Neuronal stem cell (in vitro differentiated cells): ENCODE measurements at regions not wholly inside any gene's neighbourhood (a gene's known extent, or its start where the extent isn't known, plus 50 kb on each side); places are given as distances from the start of the nearest gene placed in this dataset.

Experiments used
- DNase-seq: peaks from one replicate; pipeline ENCODE4 v3.0.0-alpha.2; 2013; ENCODE audit warnings: low spot score
- H2AFZ ChIP-seq: one replicate; pipeline ENCODE4 v1.6.1; 2013; ENCODE audit warnings: mild to moderate bottlenecking, low read length, inconsistent platforms
- H2AK5ac ChIP-seq: 2 replicates; pipeline ENCODE4 v1.6.1; 2013; ENCODE audit warnings: low read depth, mild to moderate bottlenecking, inconsistent platforms, low read length, moderate library complexity, mixed read lengths
- H2BK120ac ChIP-seq: 2 replicates; pipeline ENCODE4 v1.6.1; 2013; ENCODE audit warnings: low read depth, mild to moderate bottlenecking, inconsistent platforms, low read length, moderate library complexity, mixed read lengths
- H2BK12ac ChIP-seq: one replicate; pipeline ENCODE4 v1.6.1; 2013; ENCODE audit warnings: low read length, inconsistent platforms
- H2BK15ac ChIP-seq: 2 replicates; pipeline ENCODE4 v1.6.1; 2013; ENCODE audit warnings: mild to moderate bottlenecking, low read length, inconsistent platforms, mixed read lengths
- H2BK5ac ChIP-seq: one replicate; pipeline ENCODE4 v1.6.1; 2013; ENCODE audit warnings: inconsistent platforms, mild to moderate bottlenecking, low read length, moderate library complexity
- H3K14ac ChIP-seq: one replicate; pipeline ENCODE4 v1.6.1; 2013; ENCODE audit warnings: low read length, inconsistent platforms
- H3K18ac ChIP-seq: 2 replicates; pipeline ENCODE4 v1.6.1; 2013; ENCODE audit warnings: low read length, inconsistent platforms
- H3K23ac ChIP-seq: 2 replicates; pipeline ENCODE4 v1.6.1; 2013; ENCODE audit warnings: low read depth, mild to moderate bottlenecking, mixed read lengths, low read length, inconsistent platforms; ENCODE audit not compliant: poor library complexity
- H3K27ac ChIP-seq: replicated peaks from 3 replicates; pipeline ENCODE4 v1.5.1; 2013; ENCODE audit warnings: low read length, inconsistent platforms
- H3K27me3 ChIP-seq, 3 experiments: 2 replicates each; pipeline ENCODE4 v1.6.1; 2013; ENCODE audit warnings: low read length in 3 of 3, mild to moderate bottlenecking in 2 of 3, inconsistent platforms in 1 of 3, low read depth in 1 of 3, mixed read lengths in 1 of 3, moderate library complexity in 1 of 3; ENCODE audit not compliant: control insufficient read depth in 3 of 3, insufficient read depth in 3 of 3
- H3K36me3 ChIP-seq, 2 donors: replicated peaks in 1 of 2; 2 replicates each; pipeline ENCODE4 v1.6.1; 2013; ENCODE audit warnings: low read length in 2 of 2; ENCODE audit not compliant: control insufficient read depth in 2 of 2, insufficient read depth in 2 of 2
- H3K4ac ChIP-seq: 2 replicates; pipeline ENCODE4 v1.6.1; 2013; ENCODE audit warnings: inconsistent platforms, mild to moderate bottlenecking, low read length, moderate library complexity
- H3K4me1 ChIP-seq, 2 donors: 1 replicate in 1 of 2; 2 replicates in 1 of 2; pipeline ENCODE4 v1.6.1; 2013; ENCODE audit warnings: low read length in 2 of 2, low read depth in 1 of 2; ENCODE audit not compliant: control insufficient read depth in 2 of 2, insufficient read depth in 1 of 2
- H3K4me2 ChIP-seq: one replicate; pipeline ENCODE4 v1.6.1; 2013; ENCODE audit warnings: mild to moderate bottlenecking, low read length, inconsistent platforms; ENCODE audit not compliant: insufficient read depth, poor library complexity, severe bottlenecking
- H3K4me3 ChIP-seq, 2 donors: 2 replicates each; pipeline ENCODE4 v1.5.1; 2013; ENCODE audit warnings: low read length in 2 of 2, mild to moderate bottlenecking in 2 of 2, inconsistent platforms in 1 of 2, moderate library complexity in 1 of 2
- H3K79me1 ChIP-seq: one replicate; pipeline ENCODE4 v1.6.1; 2013; ENCODE audit warnings: low read depth, mild to moderate bottlenecking, inconsistent platforms, low read length, moderate library complexity
- H3K9ac ChIP-seq: one replicate; pipeline ENCODE4 v1.6.1; 2013; ENCODE audit warnings: mild to moderate bottlenecking, low read depth, low read length, inconsistent platforms; ENCODE audit not compliant: poor library complexity
- H3K9me3 ChIP-seq, 2 donors: replicated peaks in 1 of 2; 2 replicates each; pipeline versions ENCODE3 to v1.6.1; 2013; ENCODE audit warnings: low read length in 2 of 2, mild to moderate bottlenecking in 2 of 2, inconsistent platforms in 1 of 2, low read depth in 1 of 2, mixed read lengths in 1 of 2, moderate library complexity in 1 of 2; ENCODE audit not compliant: control insufficient read depth in 2 of 2, insufficient read depth in 1 of 2
- H4K8ac ChIP-seq: one replicate; pipeline ENCODE4 v1.6.1; 2013; ENCODE audit warnings: low read depth, mild to moderate bottlenecking, inconsistent platforms, low read length, moderate library complexity
- H4K91ac ChIP-seq: one replicate; pipeline ENCODE4 v1.6.1; 2013; ENCODE audit warnings: low read length, low read depth, mild to moderate bottlenecking, inconsistent platforms; ENCODE audit not compliant: poor library complexity
- WGBS, 2 donors: extraction: QIAGEN DNeasy Blood & Tissue Kit; methylation state at CpG; one replicate each; pipeline ENCODE4 v1.1.7; 2013; ENCODE audit warnings: missing lambda C conversion rate in 2 of 2, mixed read lengths in 1 of 2; ENCODE audit not compliant: insufficient read length in 2 of 2, insufficient replicate concordance in 1 of 2; ENCODE audit errors: extremely low coverage in 2 of 2; 5-methylcytosine and 5-hydroxymethylcytosine counted together

- no peak overlapping the region for H3K14ac ChIP-seq
Observed at GRCh38 chr2:225282858-225283710, 116.4 kb upstream of the NYAP2 start.

GRCh38 chr2:225276207-225276606, 123.3 kb upstream of the NYAP2 start:
- no peak overlapping the region for H2BK15ac ChIP-seq
- no peak overlapping the region for H2BK12ac ChIP-seq
- H3K18ac ChIP-seq: no peak overlapping the region
- H3K27ac ChIP-seq: no peak overlapping the region
- no peak overlapping the region for H4K91ac ChIP-seq
- H3K36me3 ChIP-seq: no peaks in the 10 kb centered on the region
- H4K8ac ChIP-seq: no peak overlapping the region
- H3K27me3 ChIP-seq: no peaks in the 10 kb centered on the region
- H2BK120ac ChIP-seq: no peak overlapping the region
- H3K4ac ChIP-seq: no peak overlapping the region
- H3K9me3 ChIP-seq: no peaks in the 10 kb centered on the region
- no peak overlapping the region for H3K14ac ChIP-seq
- no peaks in the 10 kb centered on the region for H3K79me1 ChIP-seq
- H3K4me2 ChIP-seq: no peak overlapping the region
- no peak overlapping the region for H2AFZ ChIP-seq
- no peak overlapping the region for H3K4me3 ChIP-seq
- DNase-seq: no peak
- H2BK5ac ChIP-seq: no peak overlapping the region
- H2AK5ac ChIP-seq: no peak overlapping the region
- WGBS, 2 donors: no CpG with 5 or more reads among the region's 3 CpGs
- H3K23ac ChIP-seq: no peak overlapping the region
- no peak overlapping the region for H3K9ac ChIP-seq
- H3K4me1 ChIP-seq: no peaks in the 10 kb centered on the region

More at GRCh38 chr2:225282858-225283710, 116.4 kb upstream of the NYAP2 start:
- Histone ChIP-seq H3K18ac (no peak overlapping the region), H2BK120ac (no peak overlapping the region), H3K4me2 (no peak overlapping the region), H2AFZ (no peak overlapping the region), H3K4me3 (no peak overlapping the region), H2BK5ac (no peak overlapping the region), H3K36me3 (no peaks in the 10 kb centered on the region), H2AK5ac (no peak overlapping the region), H3K79me1 (no peaks in the 10 kb centered on the region), H3K23ac (no peak overlapping the region), H3K27me3 (no peaks in the 10 kb centered on the region), H4K91ac (no peak overlapping the region), H2BK15ac (no peak overlapping the region), H2BK12ac (no peak overlapping the region), H3K27ac (no peak overlapping the region), H4K8ac (no peak overlapping the region), H3K9ac (no peak overlapping the region), H3K9me3 (no peaks in the 10 kb centered on the region), H3K4me1 (peaks cover 0 to 5% of the 10 kb centered on the region in 2 donors), H3K4ac (no peak overlapping the region)
- no CpG with 5 or more reads among the region's 4 CpGs for WGBS, 2 donors
- DNase-seq: peak; percentile 8

GRCh38 chr2:225275443-225275842, 124.1 kb upstream of the NYAP2 start:
- Histone ChIP-seq H3K23ac (no peak overlapping the region), H3K4me2 (no peak overlapping the region), H4K91ac (no peak overlapping the region), H3K27me3 (no peaks in the 10 kb centered on the region), H2AFZ (no peak overlapping the region), H4K8ac (no peak overlapping the region), H3K4me1 (no peaks in the 10 kb centered on the region), H3K36me3 (no peaks in the 10 kb centered on the region), H2BK12ac (no peak overlapping the region), H3K4ac (no peak overlapping the region), H2AK5ac (no peak overlapping the region), H3K27ac (no peak overlapping the region), H2BK120ac (no peak overlapping the region), H3K9ac (no peak overlapping the region), H3K18ac (no peak overlapping the region), H2BK15ac (no peak overlapping the region), H3K79me1 (no peaks in the 10 kb centered on the region), H3K9me3 (no peaks in the 10 kb centered on the region), H2BK5ac (no peak overlapping the region), H3K14ac (no peak overlapping the region), H3K4me3 (no peak overlapping the region)
- DNase-seq: no peak

GRCh38 chr2:225274751-225275150, 124.8 kb upstream of the NYAP2 start:
- H2BK12ac ChIP-seq: no peak overlapping the region
- DNase-seq: no peak
- H2BK120ac ChIP-seq: no peak overlapping the region

More at GRCh38 chr2:225274751-225275150, 124.8 kb upstream of the NYAP2 start:
- Histone ChIP-seq H3K27ac (no peak overlapping the region), H3K23ac (no peak overlapping the region), H3K4me1 (peaks cover 0 to 2% of the 10 kb centered on the region in 2 donors), H3K4me3 (no peak overlapping the region), H3K36me3 (no peaks in the 10 kb centered on the region), H3K4me2 (no peak overlapping the region), H2AK5ac (no peak overlapping the region), H2BK5ac (no peak overlapping the region), H3K27me3 (no peaks in the 10 kb centered on the region), H3K18ac (no peak overlapping the region), H3K9ac (no peak overlapping the region), H2BK15ac (no peak overlapping the region), H3K9me3 (no peaks in the 10 kb centered on the region), H3K4ac (no peak overlapping the region), H4K8ac (no peak overlapping the region), H3K79me1 (no peaks in the 10 kb centered on the region), H4K91ac (no peak overlapping the region), H2AFZ (no peak overlapping the region), H3K14ac (no peak overlapping the region)
- WGBS, 2 donors: no CpG with 5 or more reads among the region's 1 CpG
